GM18873 (cell line): ENCODE measurements at regions not wholly inside any gene's neighbourhood (a gene's known extent, or its start where the extent isn't known, plus 50 kb on each side); places are given as distances from the start of the nearest gene placed in this dataset.

Experiments used
- ATAC-seq: cut with Tn5 transposase; IDR thresholded peaks from one replicate; pipeline ENCODE4 v1.9.1; 2021; ENCODE audit warnings: mild to moderate bottlenecking, moderate library complexity, moderate number of reproducible peaks; ENCODE audit not compliant: unreplicated experiment, low FRiP score

DNA sequence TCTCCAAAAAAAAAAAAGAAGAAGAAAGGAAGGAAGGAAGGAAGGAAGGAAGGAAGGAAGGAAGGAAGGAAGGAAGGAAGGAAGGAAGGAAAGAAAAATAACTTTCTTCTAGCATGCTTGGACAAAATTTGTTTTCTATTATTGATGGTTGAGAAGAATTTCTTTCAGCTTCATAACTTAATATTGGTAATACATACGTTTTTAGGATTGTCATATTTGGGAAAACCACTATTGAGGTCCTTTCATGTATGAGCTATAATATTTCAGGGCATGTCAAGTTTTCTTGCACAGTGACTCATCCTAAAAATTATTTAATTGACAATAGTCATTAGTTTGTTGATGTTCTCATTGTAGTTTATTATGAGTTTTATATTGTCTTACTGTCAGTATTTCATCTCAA lies 66.4 kb upstream of the PKDCC start:
- ATAC-seq = no peak

DNA sequence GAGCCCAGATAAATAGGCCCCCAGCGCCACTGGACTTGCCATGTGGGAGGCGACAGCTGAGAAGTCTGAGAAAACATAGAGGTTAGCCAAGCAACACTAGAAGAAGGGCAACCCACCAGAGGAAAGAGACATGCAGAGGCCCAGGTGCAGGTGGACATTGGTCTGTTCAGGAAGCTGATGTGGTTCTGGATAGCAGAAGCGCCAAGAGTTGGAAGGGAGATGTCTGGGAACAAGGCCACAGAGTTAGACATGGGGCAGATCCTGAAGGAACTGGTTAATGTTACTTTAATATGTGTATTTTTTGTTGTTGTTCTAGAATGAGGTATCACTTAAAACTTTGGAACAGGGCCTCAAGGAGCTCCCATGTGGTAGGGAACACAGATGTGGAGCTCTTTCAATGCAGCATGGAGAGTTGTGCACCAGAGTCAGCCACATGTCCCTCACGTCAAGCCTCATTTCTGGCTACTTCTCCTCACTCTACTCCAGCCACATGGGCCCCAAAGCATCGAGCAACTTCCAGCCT lies 62.2 kb upstream of the PKDCC start:
- no peak for ATAC-seq

DNA sequence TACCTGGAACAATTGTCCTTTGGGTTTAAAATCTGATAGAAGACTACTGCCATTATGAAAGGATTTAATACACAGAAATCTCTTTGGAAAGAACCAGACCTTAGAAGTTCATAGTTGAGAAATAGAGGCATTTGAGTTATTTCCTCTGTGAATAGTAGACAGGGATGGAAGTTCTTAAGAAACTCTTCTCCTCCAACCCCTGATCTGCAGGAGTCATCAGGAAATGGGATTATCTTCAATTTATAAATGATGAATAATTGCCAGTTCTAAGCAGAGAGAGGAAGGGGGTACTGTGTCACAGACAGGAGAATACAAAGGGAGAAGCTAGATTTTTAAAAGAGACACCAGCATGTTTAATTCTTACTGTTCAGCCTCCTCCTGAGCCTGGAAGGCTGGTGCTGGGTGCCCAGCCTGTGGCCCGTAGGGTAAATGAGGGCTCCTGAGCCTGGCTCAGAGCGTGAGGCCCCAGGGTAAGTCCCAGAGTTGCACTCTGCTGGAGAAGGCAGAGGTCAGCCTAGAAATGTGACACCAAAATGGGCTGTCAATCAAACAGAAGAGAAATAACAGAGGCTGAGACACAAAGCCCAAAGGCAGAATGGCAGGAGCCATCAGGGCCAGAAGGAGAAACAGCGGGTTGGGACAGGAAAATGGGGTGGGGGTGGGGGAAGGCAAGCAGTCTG lies 58.2 kb upstream of the PKDCC start:
- ATAC-seq = no peak

DNA sequence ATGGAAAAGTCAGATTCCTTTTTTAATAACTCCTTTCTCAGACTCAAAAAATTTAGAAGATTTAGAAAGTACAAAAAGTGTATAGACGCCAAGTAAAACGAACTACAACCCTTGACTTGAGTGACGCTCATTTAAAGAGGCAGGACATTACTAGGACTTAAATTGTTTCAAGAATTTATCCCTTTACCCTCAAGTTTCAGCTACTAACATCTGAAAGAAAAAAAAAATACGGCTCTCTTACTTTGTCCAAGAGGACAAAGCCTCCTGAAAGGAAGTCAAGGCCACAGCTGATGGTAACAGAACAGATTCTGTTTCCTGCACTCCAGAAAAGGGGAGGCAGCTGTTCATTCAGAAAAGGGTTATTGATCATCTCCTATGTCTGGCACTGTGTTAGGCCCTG lies 57.6 kb upstream of the PKDCC start:
- no peak for ATAC-seq

DNA sequence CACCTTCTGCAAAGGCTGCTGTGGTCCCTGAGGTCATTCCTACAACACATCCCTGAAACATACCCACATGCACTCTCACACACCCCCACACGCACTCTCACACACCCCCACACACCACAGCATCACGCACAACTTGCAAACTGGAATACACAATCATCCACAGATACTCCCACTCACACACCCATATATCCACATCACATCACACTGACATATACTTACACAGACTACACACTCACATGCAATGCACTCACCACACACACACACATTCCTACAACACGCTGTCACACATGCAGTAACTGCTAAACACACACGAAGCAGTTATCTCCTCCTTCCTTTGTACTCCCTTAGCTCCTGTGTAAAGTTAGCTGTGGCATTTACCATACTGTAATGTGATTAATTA lies 57.1 kb upstream of the PKDCC start:
- no peak for ATAC-seq

DNA sequence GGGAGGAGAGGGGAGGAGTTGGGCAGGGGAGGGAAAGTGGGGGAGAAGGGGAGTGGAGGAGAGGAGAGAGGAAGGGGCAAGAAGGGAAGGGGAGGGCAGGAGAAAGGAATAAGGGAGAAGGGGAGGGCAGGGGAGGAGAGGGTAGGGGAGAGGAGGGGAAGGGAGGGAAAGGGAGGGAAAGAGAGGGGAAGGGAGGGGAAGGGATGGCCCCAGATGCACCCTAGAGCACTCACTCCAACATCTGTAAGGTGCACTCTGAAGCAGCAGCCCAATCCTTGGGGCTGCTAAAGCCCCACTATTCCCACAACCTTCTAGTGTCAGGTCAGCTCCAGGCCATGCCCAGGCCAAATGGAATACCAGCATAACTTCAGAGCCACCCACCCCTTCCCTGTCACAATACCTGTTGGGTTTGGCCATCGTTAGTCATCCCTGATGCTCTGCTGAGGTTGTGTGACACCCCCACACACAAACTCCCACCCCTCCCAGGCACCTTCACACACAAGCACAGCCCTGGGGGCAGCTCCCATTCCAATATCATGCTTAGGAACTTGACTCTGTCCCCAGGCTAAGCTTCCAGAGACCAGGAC lies 55.7 kb upstream of the PKDCC start:
- ATAC-seq = no peak

DNA sequence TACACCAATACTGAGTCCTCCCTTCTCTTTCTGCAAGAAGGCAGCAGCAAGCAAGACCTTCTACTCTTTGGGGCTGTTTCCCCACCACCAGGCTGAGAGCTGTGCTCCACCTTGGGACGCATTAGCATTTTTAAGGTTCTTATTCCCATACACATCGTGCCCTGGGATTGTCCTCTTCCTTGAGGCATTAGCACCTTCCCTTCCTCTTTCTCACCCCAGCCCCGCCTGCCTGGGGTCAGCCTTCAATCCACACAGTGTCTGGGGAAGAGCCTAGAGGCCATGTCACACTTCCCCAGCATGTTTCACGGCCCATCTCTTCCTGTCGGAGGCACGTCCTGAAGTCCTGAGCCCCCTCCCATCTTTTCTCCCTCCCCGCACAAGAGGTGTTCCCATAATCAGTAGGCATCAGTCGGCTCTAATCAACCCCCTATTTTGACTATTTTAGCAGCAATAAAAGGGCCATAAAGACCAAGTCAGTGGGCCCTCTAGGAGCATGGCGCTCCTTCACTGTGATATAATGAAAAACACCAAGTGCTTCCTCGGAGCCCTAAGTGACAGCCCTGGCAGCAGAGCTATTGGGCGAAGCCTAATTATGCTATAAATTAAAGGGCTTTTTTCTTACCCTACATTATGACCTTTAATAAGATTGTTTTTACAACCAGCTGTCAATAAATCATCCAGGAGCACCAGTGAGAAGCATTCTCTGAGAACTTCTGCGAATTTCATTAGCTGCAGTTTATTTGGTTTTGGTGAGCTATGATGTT lies 55.0 kb upstream of the PKDCC start:
- no peak for ATAC-seq

DNA sequence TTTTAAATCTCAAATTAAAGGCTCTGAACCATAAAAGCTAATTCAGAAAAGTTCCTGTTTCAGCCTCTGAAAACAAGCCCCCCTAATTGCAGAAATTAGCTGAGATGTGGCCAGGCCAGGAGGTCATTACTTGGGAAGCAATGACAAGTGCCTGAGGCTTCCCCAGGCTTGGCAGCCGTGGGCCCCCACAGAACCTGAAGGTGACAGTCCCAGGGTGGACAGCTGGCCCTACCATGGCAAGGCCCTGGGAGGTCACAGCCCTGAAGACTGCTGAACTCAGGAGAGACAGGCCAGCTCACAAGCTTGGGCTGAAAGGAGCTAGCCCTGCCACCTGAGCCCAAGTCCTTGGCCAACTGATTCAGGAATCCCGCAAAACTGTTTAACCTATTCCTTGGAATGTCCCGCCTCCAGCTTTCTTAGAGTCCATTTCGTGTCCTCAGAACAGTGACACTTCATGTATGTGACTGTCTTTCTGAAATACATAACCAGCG lies 54.3 kb upstream of the PKDCC start:
- ATAC-seq = no peak

DNA sequence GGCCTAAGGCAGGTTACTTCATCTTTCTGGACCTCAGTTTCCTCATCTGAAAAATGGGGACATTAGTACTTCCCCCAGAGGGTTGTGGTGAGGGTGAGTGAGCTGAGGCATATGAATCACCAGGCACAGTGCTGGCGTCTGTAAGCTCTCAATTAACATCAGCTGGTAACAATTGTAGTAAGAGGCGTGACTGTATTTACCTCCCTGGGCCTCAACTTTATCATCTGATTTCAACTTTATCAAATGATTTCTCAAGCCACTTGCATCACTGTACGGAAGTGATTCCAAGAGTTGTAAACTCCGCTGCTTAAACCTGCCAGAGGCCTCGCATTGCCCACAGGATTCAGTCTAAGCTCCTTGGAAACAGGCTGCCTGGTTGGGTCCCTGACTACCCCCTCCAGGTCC lies 53.6 kb upstream of the PKDCC start:
- no peak for ATAC-seq

DNA sequence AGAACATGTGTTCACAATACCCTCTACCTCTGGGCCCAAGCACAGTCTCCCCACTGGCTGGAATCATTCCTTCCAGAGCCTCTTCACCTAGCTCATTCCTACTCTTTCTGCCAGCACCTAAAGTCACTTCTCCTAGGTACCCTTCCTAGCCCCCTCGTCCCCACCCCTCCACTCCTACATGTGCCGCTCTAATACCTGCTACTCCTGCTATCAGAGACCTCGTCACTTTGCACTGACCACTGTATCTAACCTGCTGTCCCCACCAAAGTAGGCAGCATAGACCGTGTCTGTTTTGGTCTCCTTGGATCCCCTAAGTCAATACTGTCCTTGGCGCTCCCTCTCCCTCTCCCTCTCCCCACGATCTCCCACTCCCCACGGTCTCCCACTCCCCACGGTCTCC lies 53.2 kb upstream of the PKDCC start:
- no peak for ATAC-seq

DNA sequence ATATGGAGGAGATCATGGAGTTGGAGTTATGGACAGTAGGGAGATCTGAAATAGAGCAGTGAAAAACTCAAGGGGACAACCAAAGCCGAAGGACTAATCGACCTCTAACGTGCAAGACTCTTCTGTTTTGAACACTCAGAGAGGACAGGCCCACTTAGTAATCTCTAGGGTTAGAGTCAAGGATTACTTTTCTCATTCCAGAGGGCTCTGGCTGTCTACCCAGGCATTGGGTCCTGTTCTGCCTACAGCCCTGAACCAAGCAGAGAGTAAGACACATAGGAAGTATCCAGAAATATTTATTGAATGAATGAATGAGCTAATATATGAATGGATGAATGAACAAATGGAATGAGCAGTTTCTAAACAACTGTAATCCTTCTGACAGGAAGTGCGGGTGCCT lies 50.3 kb upstream of the PKDCC start:
- ATAC-seq = no peak
